GM06990 (cell line): ENCODE measurements at regions not wholly inside any gene's neighbourhood (a gene's known extent, or its start where the extent isn't known, plus 50 kb on each side); places are given as distances from the start of the nearest gene placed in this dataset.

ENCODE experiments used
- DNase-seq: peaks from one replicate; pipeline ENCODE4 v3.0.0-alpha.2; 2011; ENCODE audit not compliant: insufficient read length; ENCODE audit errors: extremely low read depth
- H3K27me3 ChIP-seq: replicated peaks from 2 replicates; pipeline ENCODE4 v1.6.0; 2011; ENCODE audit warnings: low read length; ENCODE audit not compliant: control insufficient read depth, insufficient read depth
- H3K36me3 ChIP-seq: 2 replicates; pipeline ENCODE4 v1.5.1; 2011; ENCODE audit warnings: low read length; ENCODE audit not compliant: control insufficient read depth, insufficient read depth
- H3K4me3 ChIP-seq: replicated peaks from 2 replicates; pipeline ENCODE4 v1.5.1; 2011; ENCODE audit warnings: low read depth, mild to moderate bottlenecking, control low read depth, low read length
- CTCF ChIP-seq: IDR thresholded peaks from 2 replicates; pipeline ENCODE4 v1.5.1; 2011; ENCODE audit warnings: low read length, control low read depth, mild to moderate bottlenecking, inconsistent platforms; ENCODE audit not compliant: insufficient read depth, poor library complexity, severe bottlenecking

- no peak for TF ChIP-seq CTCF
- no peaks in the 10 kb centered on the region for H3K36me3 ChIP-seq
- no peaks in the 10 kb centered on the region for H3K27me3 ChIP-seq
- DNase-seq = peak; percentile 69
- H3K4me3 ChIP-seq = no peak overlapping the region
Observed at GRCh38 chr15:92839696-92840095, 60.4 kb upstream of the CHD2 start.

GRCh38 chr15:92840149-92840548 lies 60.0 kb upstream of the CHD2 start:
- Histone ChIP-seq H3K27me3 (no peaks in the 10 kb centered on the region), H3K4me3 (no peak overlapping the region), H3K36me3 (no peaks in the 10 kb centered on the region)
- DNase-seq = peak; percentile 39
- TF ChIP-seq CTCF = no peak

- Histone ChIP-seq H3K27me3 (no peaks in the 10 kb centered on the region), H3K4me3 (no peak overlapping the region), H3K36me3 (no peaks in the 10 kb centered on the region)
- no peak for TF ChIP-seq CTCF
- no peak for DNase-seq
Observed at GRCh38 chr15:92843326-92843725, 56.8 kb upstream of the CHD2 start.

GRCh38 chr15:92843814-92844213 lies 56.3 kb upstream of the CHD2 start:
- no peak for DNase-seq

GRCh38 chr15:92845126-92845508 lies 55.0 kb upstream of the CHD2 start:
- peak; percentile 57 for DNase-seq
- no peaks in the 10 kb centered on the region for H3K36me3 ChIP-seq
- no peak for TF ChIP-seq CTCF
- H3K27me3 ChIP-seq = no peaks in the 10 kb centered on the region
- H3K4me3 ChIP-seq = no peak overlapping the region

More at GRCh38 chr15:92843814-92844213, 56.3 kb upstream of the CHD2 start:
- H3K36me3 ChIP-seq = no peaks in the 10 kb centered on the region
- no peak overlapping the region for H3K4me3 ChIP-seq
- TF ChIP-seq CTCF = no peak
- no peaks in the 10 kb centered on the region for H3K27me3 ChIP-seq

GRCh38 chr15:92846741-92847140 lies 53.4 kb upstream of the CHD2 start:
- no peak overlapping the region for H3K4me3 ChIP-seq
- TF ChIP-seq CTCF = no peak
- H3K27me3 ChIP-seq = no peaks in the 10 kb centered on the region
- DNase-seq = no peak
- H3K36me3 ChIP-seq = no peaks in the 10 kb centered on the region
